ENCODE measurements at regions not wholly inside any gene's neighbourhood (a gene's known extent, or its start where the extent isn't known, plus 50 kb on each side); places are given as distances from the start of the nearest gene placed in this dataset.

DNA sequence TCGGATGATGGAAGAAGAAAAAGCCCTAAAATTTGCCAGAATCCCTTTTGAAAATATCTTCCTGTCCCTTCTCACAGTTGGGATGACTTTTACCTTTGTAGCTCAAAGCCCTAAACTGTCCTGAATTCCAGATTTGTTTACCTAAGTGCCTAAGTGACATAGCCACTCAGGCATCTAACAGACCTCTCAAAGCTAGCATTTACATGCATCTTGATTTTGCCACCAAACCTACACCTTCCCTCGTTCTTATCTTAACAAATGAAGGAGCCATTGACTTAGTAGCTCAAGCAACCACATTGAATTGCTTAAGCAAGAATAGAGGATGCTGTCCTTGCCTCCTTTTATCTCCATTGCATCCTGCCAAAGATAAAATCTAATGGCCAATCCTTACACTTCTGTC, 198.4 kb upstream of the NTM start:
- ChIA-PET POLR2A (no interaction called here), CTCF (interaction anchor here (0.5 kb wide), 1 partner anchor 75 kb away, joined by 4 read pairs; no protein-coding TSS in a partner anchor)
- no peak for TF ChIP-seq CTCF (IDR thresholded peaks at IDR 0.05; ENCODE audit: low read depth, low read length)

DNA sequence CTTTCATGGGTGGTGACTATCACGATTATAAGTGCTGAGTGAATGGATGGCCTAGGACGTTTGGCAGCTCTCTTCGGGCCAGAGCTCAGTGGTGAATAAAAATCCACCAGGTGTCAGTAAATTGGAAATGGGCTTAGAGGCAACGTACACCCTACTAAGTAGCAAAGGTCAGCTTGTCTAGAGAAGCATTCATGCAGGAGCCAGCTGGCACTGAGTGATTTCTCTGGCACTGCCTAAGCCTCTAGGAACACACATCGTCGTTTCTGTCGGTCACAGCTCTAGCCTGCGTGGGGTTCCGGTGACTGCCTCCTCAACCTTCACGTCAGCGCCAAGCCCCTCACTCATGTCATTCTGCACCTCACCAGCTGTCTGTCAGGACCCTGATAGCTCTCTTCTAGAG, 192.4 kb upstream of the NTM start:
- Histone ChIP-seq H3K9me3 (ENCODE audit: control insufficient read depth, insufficient read depth, low read length) (no peaks in the 10 kb centered on the region), H3K27me3 (ENCODE audit: control insufficient read depth, insufficient read depth, low read length) (peaks cover 3% of the 10 kb centered on the region), H3K4me3 (ENCODE audit: low read depth, low read length) (no peak overlapping the region), H3K27ac (ENCODE audit: low read depth, low read length) (no peak overlapping the region)
- DNase-seq (ENCODE audit: low read depth, low spot score), result no peak
- TF ChIP-seq CTCF (IDR thresholded peaks at IDR 0.05; ENCODE audit: low read depth, low read length), result no peak
- CTCF ChIA-PET, result interaction anchor here (0.6 to 0.7 kb wide), 2 partner anchors 114 to 151 kb away, joined by 3 read pairs; no protein-coding TSS in a partner anchor
- POLR2A ChIA-PET, result no interaction called here

More for the DNA sequence above, 198.4 kb upstream of the NTM start:
- DNase-seq (ENCODE audit: low read depth, low spot score), result no peak
- H3K27ac ChIP-seq (ENCODE audit: low read depth, low read length), result no peak overlapping the region
- peaks cover 5% of the 10 kb centered on the region for H3K27me3 ChIP-seq (ENCODE audit: control insufficient read depth, insufficient read depth, low read length)
- H3K4me3 ChIP-seq (ENCODE audit: low read depth, low read length), result no peak overlapping the region
- H3K9me3 ChIP-seq (ENCODE audit: control insufficient read depth, insufficient read depth, low read length), result no peaks in the 10 kb centered on the region

- no peak for DNase-seq (ENCODE audit: low read depth, low spot score)
- H3K4me3 ChIP-seq (ENCODE audit: low read depth, low read length), result no peak overlapping the region
- no peak for TF ChIP-seq CTCF (IDR thresholded peaks at IDR 0.05; ENCODE audit: low read depth, low read length)
- no peaks in the 10 kb centered on the region for H3K9me3 ChIP-seq (ENCODE audit: control insufficient read depth, insufficient read depth, low read length)
- H3K27ac ChIP-seq (ENCODE audit: low read depth, low read length), result no peak overlapping the region
- H3K27me3 ChIP-seq (ENCODE audit: control insufficient read depth, insufficient read depth, low read length), result peaks cover 3% of the 10 kb centered on the region
- ChIA-PET CTCF (interaction anchor here (0.6 to 0.7 kb wide), 2 partner anchors 114 to 133 kb away, joined by 3 read pairs; no protein-coding TSS in a partner anchor), POLR2A (no interaction called here)
Measured at GRCh38 chr11:131178596-131178995, 191.8 kb upstream of the NTM start.

- TF ChIP-seq CTCF (IDR thresholded peaks at IDR 0.05; ENCODE audit: low read depth, low read length), result no peak
- Histone ChIP-seq H3K27me3 (ENCODE audit: control insufficient read depth, insufficient read depth, low read length) (peaks cover 3% of the 10 kb centered on the region), H3K9me3 (ENCODE audit: control insufficient read depth, insufficient read depth, low read length) (no peaks in the 10 kb centered on the region), H3K4me3 (ENCODE audit: low read depth, low read length) (no peak overlapping the region), H3K27ac (ENCODE audit: low read depth, low read length) (no peak overlapping the region)
- ChIA-PET POLR2A (no interaction called here), CTCF (no interaction called here)
- DNase-seq (ENCODE audit: low read depth, low spot score), result no peak
Measured at GRCh38 chr11:131179836-131180235, 190.6 kb upstream of the NTM start.

- Histone ChIP-seq H3K27me3 (ENCODE audit: control insufficient read depth, insufficient read depth, low read length) (peaks cover 5% of the 10 kb centered on the region), H3K4me3 (ENCODE audit: low read depth, low read length) (no peak overlapping the region), H3K9me3 (ENCODE audit: control insufficient read depth, insufficient read depth, low read length) (no peaks in the 10 kb centered on the region), H3K27ac (ENCODE audit: low read depth, low read length) (no peak overlapping the region)
- ChIA-PET CTCF (interaction anchor here (1.9 kb wide), 1 partner anchor 121 kb away, joined by 4 read pairs; no protein-coding TSS in a partner anchor), POLR2A (no interaction called here)
- DNase-seq (ENCODE audit: low read depth, low spot score), result no peak
- TF ChIP-seq CTCF (IDR thresholded peaks at IDR 0.05; ENCODE audit: low read depth, low read length), result no peak
Measured at GRCh38 chr11:131185915-131186314, 184.5 kb upstream of the NTM start.

Data from AG04450 (cell line).